HepG2 (cell line): ENCODE measurements at regions not wholly inside any gene's neighbourhood (a gene's known extent, or its start where the extent isn't known, plus 50 kb on each side); places are given as distances from the start of the nearest gene placed in this dataset.

ENCODE experiments used
- ATAC-seq: fragments of 200-7000 bp; cut with Tn5 transposase; 3 replicates; pipeline ENCODE4 v1.9.1; 2020; ENCODE audit warnings: mild to moderate bottlenecking, moderate library complexity
- BruUV-seq: library from RNA; stranded (reverse); fragments of 400-500 nt; replicated peaks from 2 replicates; lab custom pipeline; 2021; lab: Mats Ljungman, UMichigan
- CTCF ChIA-PET: fragments of 300-600 bp; formaldehyde crosslinking; extraction: SDS; loops from one replicate; lab custom pipeline; 2021; ENCODE audit warnings: low total read pairs, inconsistent platforms, low intra/inter-chr PET ratio; lab: Yijun Ruan, JAX
- POLR2A ChIA-PET: fragments of 350-600 bp; sonication (Branson Sonifier 250); formaldehyde crosslinking; loops from one replicate; lab custom pipeline; 2020; ENCODE audit warnings: antibody characterized with exemption, inconsistent platforms; lab: Yijun Ruan, JAX
- DNase-seq: peaks from one replicate; pipeline ENCODE4 v3.0.0-alpha.2; 2015; ENCODE audit warnings: low spot score
- FAIRE-seq: peaks from 3 replicates; lab custom pipeline; 2011; peaks lifted over from hg19 to GRCh38; lab: Jason Lieb, UNC
- H2AFZ ChIP-seq: one replicate; pipeline ENCODE4 v1.6.1; 2011; ENCODE audit warnings: low read length, inconsistent platforms
- H3K27ac ChIP-seq: fragments of 300-600 bp; 3 replicates; pipeline ENCODE4 v1.8.0; 2011; ENCODE audit warnings: mixed run types, mild to moderate bottlenecking, mixed read lengths, low read length, inconsistent platforms; ENCODE audit not compliant: insufficient read depth; ENCODE audit errors: extremely low read length
- H3K27me3 ChIP-seq, 2 experiments: fragments of 200-600 bp in 1 of 2; 2 replicates in 1 of 2; 3 replicates in 1 of 2; pipeline versions ENCODE4 v1.6.0 to v1.8.0; 2011; ENCODE audit warnings: low read length in 2 of 2, mild to moderate bottlenecking in 2 of 2, moderate library complexity in 2 of 2, inconsistent platforms in 1 of 2; ENCODE audit not compliant: insufficient read depth in 2 of 2, control insufficient read depth in 1 of 2
- H3K36me3 ChIP-seq, 2 experiments: fragments of 200-600 bp in 1 of 2; replicated peaks in 1 of 2; 2 replicates in 1 of 2; 3 replicates in 1 of 2; pipeline versions ENCODE4 v1.5.1 to v1.8.0; 2011; ENCODE audit warnings: low read length in 2 of 2, inconsistent platforms in 1 of 2; ENCODE audit not compliant: insufficient read depth in 2 of 2, control insufficient read depth in 1 of 2
- H3K4me1 ChIP-seq: 2 replicates; pipeline ENCODE4 v1.5.1; 2012; ENCODE audit warnings: low read length, inconsistent platforms; ENCODE audit not compliant: insufficient read depth
- H3K4me2 ChIP-seq: 2 replicates; pipeline ENCODE4 v1.6.0; 2011; ENCODE audit warnings: low read depth, low read length, inconsistent platforms
- H3K4me3 ChIP-seq, 3 experiments: fragments of 200-600 bp in 1 of 3; sonication (generic), shearing (Covaris generic) in 1 of 3; replicated peaks in 1 of 3; 2 replicates each; pipeline ENCODE4 v1.5.1; 2011 to 2016; ENCODE audit warnings: low read length in 3 of 3, inconsistent platforms in 2 of 3, low read depth in 2 of 3, mild to moderate bottlenecking in 2 of 3, control low read depth in 1 of 3, mixed read lengths in 1 of 3; ENCODE audit not compliant: insufficient read depth in 1 of 3
- H3K79me2 ChIP-seq: one replicate; pipeline ENCODE4 v1.6.1; 2011; ENCODE audit warnings: low read length, inconsistent platforms; ENCODE audit not compliant: insufficient read depth
- H3K9ac ChIP-seq: 2 replicates; pipeline ENCODE4 v1.6.0; 2011; ENCODE audit warnings: mild to moderate bottlenecking, low read depth, low read length, inconsistent platforms; ENCODE audit not compliant: insufficient read depth
- H3K9me3 ChIP-seq: 2 replicates; pipeline ENCODE4 v1.5.1; 2012; ENCODE audit warnings: mild to moderate bottlenecking, low read length
- H4K20me1 ChIP-seq: 2 replicates; pipeline ENCODE4 v1.6.0; 2011; ENCODE audit warnings: inconsistent platforms, mild to moderate bottlenecking, low read length, moderate library complexity; ENCODE audit not compliant: insufficient read depth
- ARNTL ChIP-seq: sonication (generic); formaldehyde crosslinking; IDR thresholded peaks from 2 replicates; pipeline ENCODE4 v1.4.0; 2020; ENCODE audit warnings: mild to moderate bottlenecking, missing genetic modification reagents
- CCDC6 ChIP-seq: sonication (generic); formaldehyde crosslinking; IDR thresholded peaks from 2 replicates; pipeline ENCODE4 v1.8.1; 2022; ENCODE audit warnings: mild to moderate bottlenecking, missing genetic modification reagents, moderate library complexity
- GLI4 ChIP-seq: sonication (generic); formaldehyde crosslinking; IDR thresholded peaks from 2 replicates; pipeline ENCODE4 v1.5.1; 2020; ENCODE audit warnings: missing genetic modification reagents, mild to moderate bottlenecking, moderate library complexity, borderline replicate concordance
- RBM22 ChIP-seq: fragments of 200-400 bp; formaldehyde crosslinking; optimal IDR thresholded peaks from 2 replicates; pipeline ENCODE3; 2017; ENCODE audit warnings: mild to moderate bottlenecking, low read length, moderate library complexity
- SRY ChIP-seq: sonication (generic); formaldehyde crosslinking; IDR thresholded peaks from 2 replicates; pipeline ENCODE4 v1.8.0; 2022; ENCODE audit warnings: mild to moderate bottlenecking, missing genetic modification reagents
- TRIM24 ChIP-seq: sonication (generic); formaldehyde crosslinking; IDR thresholded peaks from 2 replicates; pipeline ENCODE4 v1.8.0; 2022; ENCODE audit warnings: mild to moderate bottlenecking, missing genetic modification reagents
- XRCC5 ChIP-seq: fragments of 200-400 bp; formaldehyde crosslinking; optimal IDR thresholded peaks from 2 replicates; pipeline ENCODE3; 2017; ENCODE audit warnings: mild to moderate bottlenecking, low read length
- ZNF530 ChIP-seq: sonication (generic); formaldehyde crosslinking; IDR thresholded peaks from 2 replicates; pipeline ENCODE4 v1.5.0; 2020; ENCODE audit warnings: low read depth, mild to moderate bottlenecking, missing genetic modification reagents
- ZNF567 ChIP-seq: sonication (generic); formaldehyde crosslinking; IDR thresholded peaks from 2 replicates; pipeline ENCODE4 v1.8.1; 2023; ENCODE audit warnings: mild to moderate bottlenecking, missing genetic modification reagents, borderline replicate concordance
- ZSCAN30 ChIP-seq: sonication (generic); formaldehyde crosslinking; IDR thresholded peaks from 2 replicates; pipeline ENCODE4 v1.5.0; 2020; ENCODE audit warnings: mild to moderate bottlenecking, missing genetic modification reagents
- ZSCAN9 ChIP-seq: IDR thresholded peaks from 2 replicates; pipeline ENCODE4 v1.6.1; 2016; ENCODE audit warnings: borderline replicate concordance
- WGBS: methylation state at CpG from one replicate; pipeline ENCODE4 v1.1.6; 2017; ENCODE audit warnings: low lambda C conversion rate; 5-methylcytosine and 5-hydroxymethylcytosine counted together
- in situ Hi-C: cut with HindIII; loops from 2 replicates; pipeline ENCODE4 v1.10.0; 2017; ENCODE audit warnings: low pct_unique_long_range_greater_than_20kb; ENCODE audit not compliant: extremely low pct_ligation_motif_present
- intact Hi-C: fragments of 100-400 bp; cut with micrococcal nuclease; formaldehyde crosslinking; loops from one replicate; pipeline ENCODE4 v1.10.0; 2022; ENCODE audit not compliant: unreplicated experiment
- TF ChIP-seq, protein P1 (sequence below): sonication (generic); formaldehyde crosslinking; IDR thresholded peaks from 2 replicates; pipeline ENCODE4 v1.4.0; 2020; ENCODE audit warnings: missing genetic modification reagents, borderline replicate concordance

DNA sequence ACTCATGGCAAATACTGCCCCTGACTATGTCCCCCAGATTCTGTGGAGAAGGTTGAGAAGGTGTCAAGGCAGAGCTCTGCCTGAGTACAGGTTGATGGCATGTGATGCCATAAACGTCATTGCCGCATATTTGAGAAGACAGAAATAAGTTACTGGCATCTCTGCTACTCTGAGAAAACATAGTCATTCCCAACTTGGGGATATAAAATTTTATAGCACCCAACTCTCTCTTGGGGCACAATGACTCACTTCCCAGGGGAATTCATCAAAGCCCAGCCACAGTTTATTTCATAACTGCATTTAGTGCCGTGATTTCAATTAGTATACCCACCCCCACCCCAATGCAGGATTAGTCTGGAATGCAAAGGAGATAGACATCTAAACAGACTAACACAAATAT is 101.9 kb upstream of the TNR start:
- in situ Hi-C loops (no loop called here), intact Hi-C loops (no loop called here)
- H3K36me3 ChIP-seq, result no peaks in the 10 kb centered on the region
- FAIRE-seq (no peak), DNase-seq (no peak), ATAC-seq (no peak)
- H3K9me3 ChIP-seq, result no peaks in the 10 kb centered on the region
- BruUV-seq, result no TSS peak
- TF ChIP-seq GLI4 (CRISPR knock-in tag) (no peak), SRY (CRISPR knock-in tag) (no peak), ZNF567 (CRISPR knock-in tag) (no peak), TRIM24 (CRISPR knock-in tag) (no peak), XRCC5 (no peak), ZNF530 (CRISPR knock-in tag) (no peak), CCDC6 (CRISPR knock-in tag) (no peak), ZSCAN30 (CRISPR knock-in tag) (no peak), ARNTL (CRISPR knock-in tag) (no peak), RBM22 (no peak), ZSCAN9 (CRISPR knock-in tag) (no peak)
- TF ChIP-seq, protein P1, sequence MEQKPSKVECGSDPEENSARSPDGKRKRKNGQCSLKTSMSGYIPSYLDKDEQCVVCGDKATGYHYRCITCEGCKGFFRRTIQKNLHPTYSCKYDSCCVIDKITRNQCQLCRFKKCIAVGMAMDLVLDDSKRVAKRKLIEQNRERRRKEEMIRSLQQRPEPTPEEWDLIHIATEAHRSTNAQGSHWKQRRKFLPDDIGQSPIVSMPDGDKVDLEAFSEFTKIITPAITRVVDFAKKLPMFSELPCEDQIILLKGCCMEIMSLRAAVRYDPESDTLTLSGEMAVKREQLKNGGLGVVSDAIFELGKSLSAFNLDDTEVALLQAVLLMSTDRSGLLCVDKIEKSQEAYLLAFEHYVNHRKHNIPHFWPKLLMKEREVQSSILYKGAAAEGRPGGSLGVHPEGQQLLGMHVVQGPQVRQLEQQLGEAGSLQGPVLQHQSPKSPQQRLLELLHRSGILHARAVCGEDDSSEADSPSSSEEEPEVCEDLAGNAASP, result no peak
- 17% methylated on average over 3 of the region's 3 CpGs for WGBS
- H4K20me1 ChIP-seq, result no peaks in the 10 kb centered on the region
- no peaks in the 10 kb centered on the region for H3K79me2 ChIP-seq
- POLR2A ChIA-PET, result no interaction called here
- no peak overlapping the region for H2AFZ ChIP-seq
- H3K9ac ChIP-seq, result no peak overlapping the region
- H3K4me1 ChIP-seq, result peaks cover 19% of the 10 kb centered on the region
- no peak overlapping the region for H3K4me2 ChIP-seq
- CTCF ChIA-PET, result no interaction called here
- no peaks in the 10 kb centered on the region for H3K27me3 ChIP-seq
- H3K27ac ChIP-seq, result no peak overlapping the region
- H3K4me3 ChIP-seq, result no peak overlapping the region
